K562 (cell line): ENCODE measurements at regions not wholly inside any gene's neighbourhood (a gene's known extent, or its start where the extent isn't known, plus 50 kb on each side); places are given as distances from the start of the nearest gene placed in this dataset.

Experiments used
- ATAC-seq: fragments of 200-7000 bp; cut with Tn5 transposase; 3 replicates; pipeline ENCODE4 v1.9.1; 2020; ENCODE audit warnings: moderate library complexity
- BruUV-seq: library from RNA; stranded (reverse); fragments of 400-500 nt; replicated peaks from 2 replicates; lab custom pipeline; 2021; lab: Mats Ljungman, UMichigan
- CTCF ChIA-PET: fragments of 300-600 bp; formaldehyde crosslinking; extraction: SDS; loops from one replicate; lab custom pipeline; 2021; ENCODE audit warnings: low intra/inter-chr PET ratio; lab: Yijun Ruan, JAX
- POLR2A ChIA-PET: fragments of 300-600, 350-650 bp; sonication (Branson Sonifier 250); formaldehyde crosslinking; extraction: SDS; loops from one replicate; lab custom pipeline; 2021; ENCODE audit warnings: antibody characterized with exemption, inconsistent platforms; lab: Yijun Ruan, JAX
- DNase-seq, 4 experiments: peaks; one replicate each; pipeline versions ENCODE4 v3.0.0 to v3.0.0-alpha.2; 2011 to 2018; ENCODE audit warnings: low spot score in 3 of 4, mixed read lengths in 3 of 4; ENCODE audit errors: extremely low read depth in 1 of 4
- FAIRE-seq: peaks from 2 replicates; lab custom pipeline; 2011; peaks lifted over from hg19 to GRCh38; lab: Jason Lieb, UNC
- H2AFZ ChIP-seq: 2 replicates; pipeline ENCODE4 v1.6.0; 2011; ENCODE audit warnings: low read depth, low read length, control low read depth, inconsistent platforms
- H3K27ac ChIP-seq: fragments of 200-600 bp; 3 replicates; pipeline ENCODE4 v1.8.0; 2011; ENCODE audit warnings: low read depth, mild to moderate bottlenecking, control low read depth, inconsistent platforms, low read length, moderate library complexity, mixed read lengths; ENCODE audit errors: extremely low read depth
- H3K27me3 ChIP-seq, 2 experiments: fragments of 300-600 bp in 1 of 2; 2 replicates in 1 of 2; 3 replicates in 1 of 2; pipeline versions ENCODE4 v1.6.0 to v1.8.0; 2011; ENCODE audit warnings: inconsistent platforms in 2 of 2, low read length in 2 of 2, mild to moderate bottlenecking in 1 of 2, mixed read lengths in 1 of 2, moderate library complexity in 1 of 2; ENCODE audit not compliant: control insufficient read depth in 2 of 2, insufficient read depth in 2 of 2
- H3K36me3 ChIP-seq: fragments of 300-600 bp; 3 replicates; pipeline ENCODE4 v1.8.0; 2011; ENCODE audit warnings: mild to moderate bottlenecking, low read length, inconsistent platforms; ENCODE audit not compliant: control insufficient read depth, insufficient read depth
- H3K4me1 ChIP-seq, 2 experiments: fragments of 200-600 bp in 1 of 2; replicated peaks in 1 of 2; 2 replicates in 1 of 2; 3 replicates in 1 of 2; pipeline versions ENCODE4 v1.5.1 to v1.8.0; 2011; ENCODE audit warnings: inconsistent platforms in 2 of 2, low read length in 2 of 2, mild to moderate bottlenecking in 1 of 2, mixed read lengths in 1 of 2, moderate library complexity in 1 of 2; ENCODE audit not compliant: control insufficient read depth in 2 of 2, insufficient read depth in 2 of 2
- H3K4me2 ChIP-seq: 2 replicates; pipeline ENCODE4 v1.6.1; 2011; ENCODE audit warnings: low read length, control low read depth, inconsistent platforms, mixed read lengths; ENCODE audit not compliant: insufficient read depth
- H3K4me3 ChIP-seq: fragments of 200-600 bp; sonication (generic), shearing (Covaris generic); 2 replicates; pipeline ENCODE4 v1.5.1; 2016; ENCODE audit warnings: control low read depth, inconsistent platforms
- H3K79me2 ChIP-seq: fragments of 200-600 bp; 3 replicates; pipeline ENCODE4 v1.8.0; 2011; ENCODE audit warnings: low read length, inconsistent platforms; ENCODE audit not compliant: control insufficient read depth, insufficient read depth
- H3K9ac ChIP-seq, 2 experiments: 2 replicates each; pipeline versions ENCODE4 v1.6.0 to v1.6.1; 2011; ENCODE audit warnings: low read depth in 2 of 2, low read length in 2 of 2, control low read depth in 1 of 2, inconsistent platforms in 1 of 2, mild to moderate bottlenecking in 1 of 2, mixed read lengths in 1 of 2; ENCODE audit not compliant: insufficient read depth in 1 of 2
- H3K9me1 ChIP-seq: one replicate; pipeline ENCODE4 v1.6.0; 2011; ENCODE audit warnings: inconsistent platforms, mild to moderate bottlenecking, low read length, moderate library complexity; ENCODE audit not compliant: control insufficient read depth, insufficient read depth
- H3K9me3 ChIP-seq: replicated peaks from 2 replicates; pipeline ENCODE4 v1.5.1; 2011; ENCODE audit warnings: low read depth, low read length, inconsistent platforms; ENCODE audit not compliant: control insufficient read depth, insufficient read depth
- H4K20me1 ChIP-seq: replicated peaks from 2 replicates; pipeline ENCODE4 v1.6.1; 2011; ENCODE audit warnings: low read length, inconsistent platforms, mixed read lengths; ENCODE audit not compliant: control insufficient read depth, insufficient read depth
- CEBPG ChIP-seq, 3 experiments: fragments of 200-800 bp in 1 of 3; sonication (Bioruptor generic) in 1 of 3; sonication (generic) in 1 of 3; formaldehyde crosslinking in 1 of 3; IDR thresholded peaks in 2 of 3; conservative IDR thresholded peaks in 1 of 3; 2 replicates each; pipeline versions ENCODE4 v1.6.1 to v1.8.0; 2016 to 2022; ENCODE audit warnings: missing compliant biosample characterization in 2 of 3, missing genetic modification characterization in 2 of 3, mild to moderate bottlenecking in 1 of 3, missing genetic modification reagents in 1 of 3
- CHCHD3 ChIP-seq: fragments of 250-450 bp; sonication (Bioruptor Pico); IDR thresholded peaks from 2 replicates; pipeline ENCODE4 v2.1.2; 2022; ENCODE audit warnings: mild to moderate bottlenecking
- DPF2 ChIP-seq: fragments of 450-650 bp; IDR thresholded peaks from 2 replicates; pipeline ENCODE4 v1.6.1; 2016
- ETS1 ChIP-seq: conservative IDR thresholded peaks from 2 replicates; pipeline ENCODE4 v1.6.1; 2011; ENCODE audit warnings: low read depth, mild to moderate bottlenecking, low read length; ENCODE audit not compliant: control insufficient read depth
- HBP1 ChIP-seq: fragments of 450-650 bp; formaldehyde crosslinking; IDR thresholded peaks from 2 replicates; pipeline ENCODE4 v1.4.0; 2022; ENCODE audit warnings: missing genetic modification characterization
- MAX ChIP-seq: sonication (generic); formaldehyde crosslinking; IDR thresholded peaks from 2 replicates; pipeline ENCODE4 v1.9.0; 2022; ENCODE audit warnings: mild to moderate bottlenecking, missing genetic modification reagents
- RBFOX2 ChIP-seq: fragments of 200-400 bp; formaldehyde crosslinking; IDR thresholded peaks from 2 replicates; pipeline ENCODE4 v1.6.1; 2017; ENCODE audit warnings: low read depth, mild to moderate bottlenecking, low read length, moderate library complexity
- SPI1 ChIP-seq: IDR thresholded peaks from 2 replicates; pipeline ENCODE4 v1.6.1; 2011; ENCODE audit warnings: low read depth, low read length, control low read depth, borderline replicate concordance
- TARDBP ChIP-seq: fragments of 450-650 bp; IDR thresholded peaks from 2 replicates; pipeline ENCODE4 v1.6.1; 2016
- TOE1 ChIP-seq, 2 experiments: fragments of 450-650 bp in 1 of 2; sonication (generic) in 1 of 2; formaldehyde crosslinking in 1 of 2; IDR thresholded peaks; 2 replicates each; pipeline versions ENCODE4 v1.7.1 to v1.8.0; 2016 to 2022; ENCODE audit warnings: borderline replicate concordance in 2 of 2, mild to moderate bottlenecking in 2 of 2, antibody characterized with exemption in 1 of 2, inconsistent platforms in 1 of 2, low read depth in 1 of 2, missing genetic modification reagents in 1 of 2, moderate library complexity in 1 of 2
- ZNF583 ChIP-seq: fragments of 250-450 bp; sonication (Bioruptor Pico); IDR thresholded peaks from 2 replicates; pipeline ENCODE4 v1.4.0; 2020
- WGBS: fragments of 100-300 bp; shearing (Covaris generic); methylation state at CpG from one replicate; pipeline ENCODE4 v1.1.6; 2016; ENCODE audit warnings: low coverage, mixed read lengths; ENCODE audit not compliant: insufficient coverage; ENCODE audit errors: missing lambda C conversion rate; 5-methylcytosine and 5-hydroxymethylcytosine counted together
- in situ Hi-C: fragments of 300-500 bp; cut with MboI; formaldehyde crosslinking; loops from 4 replicates; pipeline ENCODE4 v1.15.0; 2018; ENCODE audit warnings: inconsistent platforms, mixed read lengths
- intact Hi-C: fragments of 100-400 bp; cut with micrococcal nuclease; formaldehyde crosslinking; loops from 2 replicates; pipeline ENCODE4 v1.14.2; 2022
- TF ChIP-seq, protein P1 (sequence below): IDR thresholded peaks from 2 replicates; pipeline ENCODE4 v1.6.1; 2016; ENCODE audit warnings: missing genetic modification characterization, missing compliant biosample characterization
- TF ChIP-seq, protein P2 (sequence below): fragments of 450-650 bp; conservative IDR thresholded peaks from 2 replicates; pipeline ENCODE4 v1.6.1; 2016; ENCODE audit warnings: missing genetic modification characterization, low read depth, mild to moderate bottlenecking, control low read depth, missing compliant biosample characterization

DNA sequence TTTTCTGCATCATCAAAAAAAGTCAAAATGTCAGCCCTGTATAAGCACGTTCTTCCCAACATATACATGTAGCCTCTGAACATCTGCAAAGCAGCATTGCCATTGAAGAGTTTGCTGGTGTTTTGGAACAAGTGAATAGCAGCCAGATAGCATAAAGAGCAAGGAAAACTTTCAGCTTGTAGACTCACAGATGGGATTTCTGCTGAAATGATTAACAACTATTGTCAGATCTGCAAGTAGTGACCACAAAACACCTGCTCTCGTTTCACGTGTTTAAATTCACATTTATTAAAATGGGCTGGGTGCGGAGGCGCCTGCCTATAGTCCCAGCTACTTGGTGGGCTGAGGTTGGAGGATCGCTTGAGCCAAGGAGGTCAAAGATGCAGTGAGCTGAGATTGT, 123.7 kb downstream of the SPRY1 start (continued):
- TF ChIP-seq, protein P1, sequence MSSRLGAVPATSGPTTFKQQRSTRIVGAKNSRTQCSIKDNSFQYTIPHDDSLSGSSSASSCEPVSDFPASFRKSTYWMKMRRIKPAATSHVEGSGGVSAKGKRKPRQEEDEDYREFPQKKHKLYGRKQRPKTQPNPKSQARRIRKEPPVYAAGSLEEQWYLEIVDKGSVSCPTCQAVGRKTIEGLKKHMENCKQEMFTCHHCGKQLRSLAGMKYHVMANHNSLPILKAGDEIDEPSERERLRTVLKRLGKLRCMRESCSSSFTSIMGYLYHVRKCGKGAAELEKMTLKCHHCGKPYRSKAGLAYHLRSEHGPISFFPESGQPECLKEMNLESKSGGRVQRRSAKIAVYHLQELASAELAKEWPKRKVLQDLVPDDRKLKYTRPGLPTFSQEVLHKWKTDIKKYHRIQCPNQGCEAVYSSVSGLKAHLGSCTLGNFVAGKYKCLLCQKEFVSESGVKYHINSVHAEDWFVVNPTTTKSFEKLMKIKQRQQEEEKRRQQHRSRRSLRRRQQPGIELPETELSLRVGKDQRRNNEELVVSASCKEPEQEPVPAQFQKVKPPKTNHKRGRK (tag), result no peak

GRCh38 chr4:123522081-123522480, 125.5 kb downstream of the SPRY1 start:
- Histone ChIP-seq H3K36me3 (no peaks in the 10 kb centered on the region), H3K27me3 (no peaks in the 10 kb centered on the region), H3K9me1 (no peaks in the 10 kb centered on the region), H2AFZ (no peak overlapping the region), H3K4me3 (no peak overlapping the region), H4K20me1 (no peaks in the 10 kb centered on the region), H3K4me1 (no peaks in the 10 kb centered on the region), H3K79me2 (no peaks in the 10 kb centered on the region), H3K4me2 (no peak overlapping the region), H3K9me3 (no peaks in the 10 kb centered on the region), H3K27ac (no peak overlapping the region), H3K9ac (no peak overlapping the region)
- ChIA-PET CTCF (no interaction called here), POLR2A (interaction anchor here (0.8 kb wide), 1 partner anchor 14 kb away, joined by 3 read pairs; no protein-coding TSS in a partner anchor)
- no peak for DNase-seq
- 17% methylated on average over 3 of the region's 3 CpGs for WGBS
- intact Hi-C loops (no loop called here), in situ Hi-C loops (no loop called here)
- BruUV-seq, result no TSS peak
- ATAC-seq, result no peak
- no peak for FAIRE-seq
- TF ChIP-seq HBP1 (CRISPR knock-in tag) (no peak), TARDBP (no peak), ZNF583 (no peak), TOE1 (IDR thresholded peaks at IDR 0.05; ENCODE audit: borderline replicate concordance) (no peak), TOE1 (CRISPR knock-in tag; IDR thresholded peaks at IDR 0.05; ENCODE audit: borderline replicate concordance, low read depth) (no peak), CEBPG (CRISPR knock-in tag; IDR thresholded peaks at IDR 0.05) (no peak), CEBPG (tag; conservative IDR thresholded peaks at IDR 0.05 in 1 of 2, IDR thresholded peaks at IDR 0.05 in 1 of 2) (no peak), ETS1 (no peak), DPF2 (no peak), RBFOX2 (no peak), MAX (CRISPR knock-in tag) (no peak), SPI1 (no peak), CHCHD3 (CRISPR knock-in tag) (no peak)
- TF ChIP-seq, protein P2, sequence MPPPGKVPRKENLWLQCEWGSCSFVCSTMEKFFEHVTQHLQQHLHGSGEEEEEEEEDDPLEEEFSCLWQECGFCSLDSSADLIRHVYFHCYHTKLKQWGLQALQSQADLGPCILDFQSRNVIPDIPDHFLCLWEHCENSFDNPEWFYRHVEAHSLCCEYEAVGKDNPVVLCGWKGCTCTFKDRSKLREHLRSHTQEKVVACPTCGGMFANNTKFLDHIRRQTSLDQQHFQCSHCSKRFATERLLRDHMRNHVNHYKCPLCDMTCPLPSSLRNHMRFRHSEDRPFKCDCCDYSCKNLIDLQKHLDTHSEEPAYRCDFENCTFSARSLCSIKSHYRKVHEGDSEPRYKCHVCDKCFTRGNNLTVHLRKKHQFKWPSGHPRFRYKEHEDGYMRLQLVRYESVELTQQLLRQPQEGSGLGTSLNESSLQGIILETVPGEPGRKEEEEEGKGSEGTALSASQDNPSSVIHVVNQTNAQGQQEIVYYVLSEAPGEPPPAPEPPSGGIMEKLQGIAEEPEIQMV, result no peak
